Spinal cord (tissue), 9 donors: ENCODE measurements at regions not wholly inside any gene's neighbourhood (a gene's known extent, or its start where the extent isn't known, plus 50 kb on each side); places are given as distances from the start of the nearest gene placed in this dataset.

Source experiments
- DNase-seq, 6 donors: peaks; one replicate each; pipeline versions ENCODE4 v3.0.0 to v3.0.0-alpha.2; 2013 to 2015; ENCODE audit warnings: low spot score in 6 of 6, low read depth in 4 of 6
- H3K27ac ChIP-seq: one replicate; pipeline ENCODE4 v1.5.1; 2013; ENCODE audit warnings: low read depth, low read length, control low read depth
- H3K27me3 ChIP-seq: one replicate; pipeline ENCODE4 v1.6.1; 2013; ENCODE audit warnings: low read length; ENCODE audit not compliant: control insufficient read depth, insufficient read depth
- H3K36me3 ChIP-seq: one replicate; pipeline ENCODE4 v1.6.1; 2013; ENCODE audit warnings: low read length; ENCODE audit not compliant: control insufficient read depth, insufficient read depth
- H3K4me1 ChIP-seq: one replicate; pipeline ENCODE4 v1.6.1; 2013; ENCODE audit warnings: low read length; ENCODE audit not compliant: control insufficient read depth, insufficient read depth
- H3K4me3 ChIP-seq: one replicate; pipeline ENCODE4 v1.5.1; 2013; ENCODE audit warnings: low read depth, low read length, control low read depth
- H3K9me3 ChIP-seq: one replicate; pipeline ENCODE4 v1.6.1; 2013; ENCODE audit warnings: low read length; ENCODE audit not compliant: control insufficient read depth, insufficient read depth
- WGBS: methylation state at CpG from one replicate; pipeline ENCODE4 v1.1.5; 2013; ENCODE audit warnings: missing lambda C conversion rate; ENCODE audit not compliant: insufficient coverage; 5-methylcytosine and 5-hydroxymethylcytosine counted together
- donor health status: healthy.

- WGBS = 94% methylated on average over 1 of the region's 1 CpG
- Histone ChIP-seq H3K4me1 (no peaks in the 10 kb centered on the region), H3K36me3 (no peaks in the 10 kb centered on the region), H3K27me3 (no peaks in the 10 kb centered on the region), H3K27ac (no peak overlapping the region), H3K4me3 (no peak overlapping the region), H3K9me3 (no peaks in the 10 kb centered on the region)
- no peak for DNase-seq
Measured at GRCh38 chr5:5602554-5602953, 180.1 kb downstream of the ICE1 start.

- H3K4me3 ChIP-seq = no peak overlapping the region
Measured at GRCh38 chr5:5598547-5599113, 176.2 kb downstream of the ICE1 start.

DNA sequence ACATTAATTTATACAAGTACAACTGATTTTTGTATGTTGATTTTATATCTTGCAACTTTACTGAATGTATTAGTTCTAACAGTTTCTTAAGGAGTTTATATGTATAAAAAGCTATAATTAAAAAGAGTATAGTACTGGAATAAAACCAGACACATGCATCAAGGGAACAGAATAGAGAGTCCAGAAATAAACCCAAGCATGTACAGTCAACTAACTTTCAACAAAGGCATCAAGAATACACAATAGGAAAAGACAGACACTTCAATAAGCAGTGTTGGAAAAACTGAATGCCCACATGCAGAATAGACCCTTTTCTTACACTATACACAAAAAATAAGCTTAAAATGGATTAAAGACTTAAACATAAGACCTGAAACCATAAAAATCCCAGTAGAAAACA lies 170.9 kb downstream of the ICE1 start:
- Histone ChIP-seq H3K27ac (no peak overlapping the region), H3K4me1 (no peaks in the 10 kb centered on the region), H3K27me3 (no peaks in the 10 kb centered on the region), H3K9me3 (no peaks in the 10 kb centered on the region), H3K4me3 (no peak overlapping the region), H3K36me3 (no peaks in the 10 kb centered on the region)
- no peak for DNase-seq

More at GRCh38 chr5:5598547-5599113, 176.2 kb downstream of the ICE1 start:
- no peak for DNase-seq
- Histone ChIP-seq H3K27ac (no peak overlapping the region), H3K27me3 (no peaks in the 10 kb centered on the region), H3K36me3 (no peaks in the 10 kb centered on the region), H3K9me3 (no peaks in the 10 kb centered on the region), H3K4me1 (no peaks in the 10 kb centered on the region)
- 91% methylated on average over 6 of the region's 8 CpGs for WGBS

GRCh38 chr5:5592541-5592940 lies 170.1 kb downstream of the ICE1 start:
- H3K9me3 ChIP-seq = no peaks in the 10 kb centered on the region
- H3K4me1 ChIP-seq = no peaks in the 10 kb centered on the region
- no peaks in the 10 kb centered on the region for H3K27me3 ChIP-seq
- no peak for DNase-seq
- no peak overlapping the region for H3K27ac ChIP-seq
- H3K36me3 ChIP-seq = no peaks in the 10 kb centered on the region
- H3K4me3 ChIP-seq = no peak overlapping the region
- WGBS = no CpG with 5 or more reads among the region's 5 CpGs

DNA sequence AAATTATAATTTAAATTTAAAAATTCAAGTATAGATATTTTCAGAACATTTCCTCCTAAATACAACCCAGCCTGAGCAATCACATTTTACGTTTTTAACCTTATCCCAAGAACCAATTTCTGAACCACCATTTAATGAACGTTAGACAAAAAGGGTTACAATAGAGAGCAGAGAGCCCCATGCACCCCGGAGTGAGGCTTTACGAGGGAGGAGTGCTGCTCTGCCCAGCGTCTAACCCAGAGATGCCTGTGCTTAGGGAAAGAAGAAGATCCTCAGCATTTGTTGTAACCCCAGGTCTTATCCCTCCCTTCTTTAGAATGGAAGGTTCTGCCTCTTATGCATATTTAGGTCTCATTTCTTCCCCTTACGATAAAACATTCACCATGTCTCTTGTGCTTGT lies 169.1 kb downstream of the ICE1 start:
- no peaks in the 10 kb centered on the region for H3K36me3 ChIP-seq
- 49% methylated on average over 4 of the region's 6 CpGs for WGBS

DNA sequence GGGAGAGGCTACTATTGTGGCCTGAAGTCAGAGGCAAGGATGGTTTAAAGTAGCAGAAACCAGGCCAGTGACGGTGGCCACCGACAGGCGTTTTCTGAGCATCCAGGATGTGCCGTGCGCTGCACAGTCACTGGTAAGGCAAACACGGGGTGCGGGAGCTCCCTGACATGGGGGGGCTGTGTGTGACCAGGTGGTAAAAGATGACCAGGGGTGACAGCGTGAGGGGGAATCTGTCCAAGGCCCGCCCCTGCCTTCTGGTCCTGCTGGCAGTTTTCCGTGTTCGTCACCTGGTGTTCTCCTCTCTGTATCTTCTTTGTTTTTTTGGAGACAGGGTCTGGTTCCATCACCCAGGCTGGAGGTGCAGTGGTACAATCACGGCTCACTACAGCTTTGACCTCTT lies 167.4 kb downstream of the ICE1 start:
- DNase-seq = no peak
- no peaks in the 10 kb centered on the region for H3K27me3 ChIP-seq
- H3K9me3 ChIP-seq = no peaks in the 10 kb centered on the region
- no peaks in the 10 kb centered on the region for H3K36me3 ChIP-seq
- no peak overlapping the region for H3K27ac ChIP-seq
- WGBS = 88% methylated on average over 12 of the region's 12 CpGs
- H3K4me3 ChIP-seq = no peak overlapping the region
- H3K4me1 ChIP-seq = no peaks in the 10 kb centered on the region

More for the DNA sequence above, 169.1 kb downstream of the ICE1 start:
- Histone ChIP-seq H3K4me3 (no peak overlapping the region), H3K4me1 (no peaks in the 10 kb centered on the region), H3K27ac (no peak overlapping the region), H3K9me3 (no peaks in the 10 kb centered on the region), H3K27me3 (no peaks in the 10 kb centered on the region)
- DNase-seq = no peak

GRCh38 chr5:5588887-5589826 lies 166.7 kb downstream of the ICE1 start:
- no peak overlapping the region for H3K4me3 ChIP-seq
- no peaks in the 10 kb centered on the region for H3K9me3 ChIP-seq
- no peak overlapping the region for H3K27ac ChIP-seq
- DNase-seq = peak in 1 of 6 donors; percentile 67
- WGBS = 83% methylated on average over 7 of the region's 12 CpGs
- H3K27me3 ChIP-seq = no peaks in the 10 kb centered on the region
- H3K36me3 ChIP-seq = no peaks in the 10 kb centered on the region
- H3K4me1 ChIP-seq = no peaks in the 10 kb centered on the region

DNA sequence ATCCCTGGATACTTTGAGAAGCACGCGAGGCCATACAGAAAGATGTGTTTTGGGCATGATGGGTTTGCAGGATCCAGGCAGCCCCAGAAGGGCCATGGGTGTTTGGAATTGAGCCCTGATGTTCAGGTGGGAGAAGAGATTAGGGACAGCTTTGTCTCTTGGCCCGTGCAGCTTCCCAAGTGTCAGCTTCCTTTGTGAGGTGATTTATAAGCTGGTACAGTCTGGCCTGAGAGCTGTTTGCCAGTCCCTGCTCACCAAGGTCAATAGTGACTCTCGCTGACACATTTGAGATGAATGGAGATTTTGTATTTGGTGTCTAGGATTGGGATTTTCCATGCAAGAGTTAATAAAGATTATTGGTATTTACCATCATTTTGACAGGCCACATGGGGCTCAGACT lies 165.9 kb downstream of the ICE1 start:
- Histone ChIP-seq H3K9me3 (no peaks in the 10 kb centered on the region), H3K36me3 (no peaks in the 10 kb centered on the region), H3K27ac (no peak overlapping the region), H3K4me3 (no peak overlapping the region), H3K27me3 (no peaks in the 10 kb centered on the region), H3K4me1 (no peaks in the 10 kb centered on the region)
- DNase-seq = no peak
- whole genome bisulfite sequencing = 74% methylated on average over 4 of the region's 4 CpGs

- Histone ChIP-seq H3K4me1 (no peaks in the 10 kb centered on the region), H3K27ac (no peak overlapping the region)
- 86% methylated on average over 3 of the region's 3 CpGs for WGBS
Measured at GRCh38 chr5:5587474-5587873, 165.0 kb downstream of the ICE1 start.

DNA sequence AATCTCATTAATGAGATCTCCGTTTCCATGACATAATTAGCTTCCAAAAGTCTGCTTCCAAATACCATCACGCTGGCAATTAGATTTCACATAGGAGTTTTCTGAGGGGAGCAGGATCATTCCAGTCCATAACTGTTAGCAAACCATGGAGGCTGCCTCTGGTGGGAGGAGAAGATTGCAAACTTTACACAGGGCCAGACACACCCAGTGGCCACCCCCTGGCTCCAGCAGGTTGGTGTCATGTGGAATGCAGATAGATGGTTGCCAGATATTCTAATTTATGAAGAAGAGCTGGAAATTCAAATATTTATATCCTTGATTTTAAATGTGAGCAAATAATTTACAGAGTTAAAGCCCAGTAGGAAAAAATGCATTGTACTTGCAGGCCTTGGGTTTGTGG lies 164.2 kb downstream of the ICE1 start:
- DNase-seq = no peak
- Histone ChIP-seq H3K9me3 (no peaks in the 10 kb centered on the region), H3K4me3 (no peak overlapping the region), H3K27ac (no peak overlapping the region), H3K27me3 (no peaks in the 10 kb centered on the region), H3K36me3 (no peaks in the 10 kb centered on the region), H3K4me1 (no peaks in the 10 kb centered on the region)
- no CpG with 5 or more reads among the region's 2 CpGs for WGBS

More at GRCh38 chr5:5587474-5587873, 165.0 kb downstream of the ICE1 start:
- Histone ChIP-seq H3K9me3 (no peaks in the 10 kb centered on the region), H3K4me3 (no peak overlapping the region), H3K36me3 (no peaks in the 10 kb centered on the region), H3K27me3 (no peaks in the 10 kb centered on the region)
- DNase-seq = no peak
